Epidermal melanocyte (primary cell): ENCODE measurements at regions not wholly inside any gene's neighbourhood (a gene's known extent, or its start where the extent isn't known, plus 50 kb on each side); places are given as distances from the start of the nearest gene placed in this dataset.

Experiments
- DNase-seq: peaks from one replicate; pipeline ENCODE4 v3.0.0; 2011; ENCODE audit warnings: low spot score; ENCODE audit not compliant: insufficient read length

DNA sequence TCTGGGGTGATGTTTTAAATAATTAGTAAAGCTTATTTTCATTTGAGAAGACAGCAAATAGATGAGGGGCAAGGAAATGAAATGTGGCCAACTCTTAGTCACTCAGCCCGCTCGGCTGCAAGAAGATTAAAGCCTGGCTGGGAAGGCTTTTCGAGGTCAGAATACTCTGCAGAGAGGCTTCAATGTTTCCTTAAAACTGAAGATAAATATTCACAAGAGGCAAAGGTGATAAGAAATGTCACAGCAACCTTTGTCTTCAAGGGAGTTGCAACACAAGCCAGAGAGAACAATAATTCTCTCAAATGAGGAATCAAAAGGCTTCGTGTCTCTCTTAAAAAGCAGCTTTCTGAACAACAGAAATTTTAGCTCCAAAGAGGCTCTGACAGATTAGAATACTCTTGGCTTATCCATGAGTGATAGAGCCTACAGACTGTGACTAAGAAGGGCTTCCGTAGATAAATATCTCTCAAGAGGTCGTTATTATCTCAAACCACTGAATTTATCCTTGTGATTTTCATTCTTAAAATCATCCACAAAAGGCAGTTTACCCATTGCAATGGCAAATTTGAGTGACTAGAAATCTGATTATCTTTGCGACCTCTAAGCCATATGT lies 92.5 kb downstream of the KLF6 start:
- no peak for DNase-seq

- DNase-seq: no peak
These were observed 93.5 kb downstream of the KLF6 start for GRCh38 chr10:3691482-3691881.

DNA sequence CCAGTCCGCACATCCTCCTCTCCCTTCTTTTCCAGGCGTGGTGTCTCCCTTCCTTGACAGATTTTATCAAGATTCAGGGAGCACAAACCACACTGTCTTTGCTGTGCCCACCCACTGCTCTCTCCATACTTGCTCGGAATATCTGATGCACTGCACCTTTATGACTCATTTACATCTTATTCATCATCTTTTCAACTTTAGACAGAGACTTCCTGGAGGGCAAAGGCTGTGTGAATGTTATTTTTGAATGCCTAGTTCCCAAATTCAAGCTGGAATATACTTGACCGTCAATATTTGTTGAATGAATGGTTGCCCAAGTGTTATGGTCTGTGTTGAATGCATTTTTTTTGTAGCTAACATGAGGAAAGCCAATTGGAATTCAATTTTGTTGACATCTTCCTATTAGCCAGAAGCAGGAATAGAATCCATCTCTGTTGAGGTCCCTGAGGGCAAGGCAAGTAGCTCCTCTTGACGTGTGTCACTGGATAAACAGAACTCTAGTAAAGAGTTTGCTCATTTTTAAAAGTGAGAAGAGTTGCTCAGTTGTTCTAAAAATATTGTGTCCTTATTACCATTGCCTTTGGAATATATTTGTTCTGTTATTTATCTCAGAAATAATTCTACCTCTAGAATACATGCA lies 95.0 kb downstream of the KLF6 start:
- no peak for DNase-seq

GRCh38 chr10:3687510-3688081 lies 97.4 kb downstream of the KLF6 start:
- DNase-seq: no peak

- DNase-seq: no peak
These were observed 99.6 kb downstream of the KLF6 start for GRCh38 chr10:3685384-3685783.

DNA sequence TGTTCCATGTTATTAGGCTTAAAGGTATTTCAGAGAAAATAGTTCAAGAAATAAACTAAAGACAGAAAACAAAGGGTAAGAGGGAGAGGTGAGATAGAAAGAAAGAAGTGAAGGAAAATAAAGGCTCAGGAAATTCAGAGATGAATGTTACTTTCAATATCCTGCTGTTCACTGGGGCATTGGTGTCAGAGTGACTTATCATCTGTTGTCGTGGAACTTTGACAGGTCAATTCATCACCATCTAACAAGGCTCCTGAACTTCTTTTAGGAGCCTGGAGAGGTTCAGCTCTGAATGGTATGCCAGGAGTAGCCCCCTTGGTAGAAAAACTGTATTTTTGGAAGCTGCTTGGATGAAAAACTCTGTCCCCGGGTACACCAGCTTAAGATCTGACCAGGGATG lies 100.1 kb downstream of the KLF6 start:
- no peak for DNase-seq

- no peak for DNase-seq
These were observed 101.4 kb downstream of the KLF6 start for GRCh38 chr10:3683560-3683959.

GRCh38 chr10:3682745-3683144 lies 102.3 kb downstream of the KLF6 start:
- DNase-seq: no peak

DNA sequence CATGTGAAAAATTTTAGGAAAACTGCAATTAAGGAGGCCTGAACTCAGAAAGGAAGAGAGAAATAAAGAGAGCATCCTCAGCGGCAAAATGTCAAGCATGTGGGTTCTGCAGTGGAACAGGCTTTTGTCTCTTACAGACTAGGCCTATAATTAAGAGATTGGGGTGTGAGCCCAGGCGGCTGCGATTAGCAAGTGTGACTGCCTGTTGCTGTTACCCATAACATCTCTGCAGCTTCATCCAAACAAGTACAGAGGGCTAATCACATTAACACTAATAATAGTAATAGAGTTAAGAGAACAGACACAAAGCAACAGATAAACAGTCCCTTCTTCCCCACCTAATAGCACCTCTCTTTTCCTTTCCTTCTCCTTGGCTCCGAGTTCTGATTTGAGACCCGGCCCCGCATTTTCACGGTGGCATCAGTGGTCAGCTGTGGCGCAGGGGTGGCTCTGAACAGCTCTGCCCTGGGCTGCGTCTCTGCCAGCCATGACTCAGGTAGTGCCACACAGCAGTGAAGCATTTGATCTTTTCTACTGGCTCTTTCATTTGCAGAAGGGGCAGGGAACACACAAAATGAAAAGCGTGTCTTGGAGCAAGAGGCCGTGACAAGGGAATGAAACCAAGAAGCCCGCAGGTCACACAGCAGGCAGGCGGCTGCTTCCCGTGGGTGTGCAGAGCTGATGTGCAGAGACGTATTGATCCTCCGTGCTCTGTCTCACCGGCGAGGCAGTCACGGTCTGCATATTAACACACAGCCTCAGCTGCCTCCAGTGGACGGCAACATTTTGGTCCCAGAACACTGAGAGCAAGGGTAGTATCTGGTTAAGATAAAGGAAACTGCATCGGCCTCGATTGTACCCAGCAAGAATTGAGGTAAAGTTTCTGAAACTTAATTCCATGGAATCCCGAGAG lies 103.1 kb downstream of the KLF6 start:
- no peak for DNase-seq

- DNase-seq: no peak
These were observed 104.9 kb downstream of the KLF6 start for GRCh38 chr10:3679950-3680629.

GRCh38 chr10:3678629-3679227 lies 106.3 kb downstream of the KLF6 start:
- no peak for DNase-seq

DNA sequence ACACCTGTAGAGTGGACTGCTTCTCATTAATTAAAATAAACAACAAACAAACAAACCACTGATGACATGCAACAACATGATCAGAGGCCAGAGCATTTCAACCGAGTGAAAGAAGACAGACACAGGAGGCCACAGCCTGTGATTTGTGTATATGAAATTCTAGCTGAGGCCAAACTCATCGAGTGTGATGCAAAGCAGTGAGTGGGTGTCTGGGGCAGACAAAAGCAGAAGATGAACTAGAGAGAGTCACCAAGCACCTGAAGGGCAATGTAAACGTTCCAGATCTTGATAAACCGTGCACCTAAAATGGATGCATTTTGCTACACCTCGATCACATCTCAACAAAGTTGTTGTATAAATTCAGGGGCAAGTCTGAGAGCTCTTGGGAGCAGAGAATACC lies 108.4 kb downstream of the KLF6 start:
- DNase-seq: no peak

DNA sequence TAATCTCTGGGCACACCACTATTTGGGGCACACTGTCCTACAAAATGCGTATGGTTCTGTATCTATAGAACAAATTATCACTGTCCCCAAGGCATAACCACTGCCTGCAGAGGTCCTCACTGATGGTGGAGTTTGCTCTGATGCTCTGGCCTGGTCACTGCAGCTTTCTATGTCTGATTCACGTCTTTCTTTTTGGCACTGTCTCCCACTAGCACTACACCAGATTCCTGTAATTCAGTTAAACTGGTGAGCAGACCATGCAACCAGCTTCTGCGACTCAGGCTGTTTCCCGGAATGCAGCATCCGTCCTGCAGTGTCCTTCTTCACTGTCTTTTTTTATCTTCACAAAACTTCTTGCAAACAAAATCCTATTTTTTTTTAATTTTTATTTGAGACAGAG lies 112.8 kb downstream of the KLF6 start:
- no peak for DNase-seq

DNA sequence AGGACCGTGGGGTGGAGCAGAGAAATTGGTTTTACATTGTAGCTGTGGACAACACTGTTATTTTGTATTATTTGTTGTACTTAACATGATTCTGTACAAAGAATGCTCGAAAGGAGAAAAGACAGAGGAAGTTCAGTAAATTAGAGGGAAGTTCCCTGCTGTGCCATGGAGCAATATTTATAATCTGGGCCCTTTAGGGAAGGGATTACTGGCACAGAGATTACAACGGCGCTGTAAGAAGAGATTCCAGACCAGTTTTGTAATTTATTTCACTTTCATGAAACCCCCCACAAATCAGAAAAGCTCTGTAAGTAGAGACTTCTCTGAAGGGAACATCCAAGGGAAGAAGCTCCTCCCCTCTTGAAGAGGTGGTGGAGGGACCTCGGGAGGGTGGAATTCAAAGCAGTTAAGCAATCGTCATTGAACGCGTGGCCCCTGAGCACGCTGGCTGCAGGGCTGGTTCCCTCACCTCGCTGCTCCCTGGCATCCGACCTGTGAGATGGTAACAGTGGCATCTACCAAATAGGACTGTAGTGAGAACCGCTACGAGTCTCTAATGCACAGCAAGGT lies 113.5 kb downstream of the KLF6 start:
- no peak for DNase-seq

DNA sequence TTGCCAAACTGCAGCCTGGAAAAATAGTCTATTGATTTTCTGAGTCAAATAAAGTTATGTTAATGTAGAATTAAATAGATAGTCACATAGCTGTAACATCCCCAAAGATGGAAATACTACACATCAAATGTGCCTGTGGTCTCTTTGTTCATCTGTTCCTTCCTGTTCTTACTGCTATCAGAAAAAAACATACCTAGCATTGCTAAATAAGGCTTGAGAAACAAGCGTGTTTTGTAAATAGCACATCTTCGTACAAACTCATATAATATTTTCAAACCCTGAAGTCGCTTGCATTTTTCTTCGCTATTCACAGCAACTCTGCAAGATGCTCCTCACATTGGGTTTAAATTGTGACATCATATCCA lies 116.1 kb downstream of the KLF6 start:
- DNase-seq: no peak

DNA sequence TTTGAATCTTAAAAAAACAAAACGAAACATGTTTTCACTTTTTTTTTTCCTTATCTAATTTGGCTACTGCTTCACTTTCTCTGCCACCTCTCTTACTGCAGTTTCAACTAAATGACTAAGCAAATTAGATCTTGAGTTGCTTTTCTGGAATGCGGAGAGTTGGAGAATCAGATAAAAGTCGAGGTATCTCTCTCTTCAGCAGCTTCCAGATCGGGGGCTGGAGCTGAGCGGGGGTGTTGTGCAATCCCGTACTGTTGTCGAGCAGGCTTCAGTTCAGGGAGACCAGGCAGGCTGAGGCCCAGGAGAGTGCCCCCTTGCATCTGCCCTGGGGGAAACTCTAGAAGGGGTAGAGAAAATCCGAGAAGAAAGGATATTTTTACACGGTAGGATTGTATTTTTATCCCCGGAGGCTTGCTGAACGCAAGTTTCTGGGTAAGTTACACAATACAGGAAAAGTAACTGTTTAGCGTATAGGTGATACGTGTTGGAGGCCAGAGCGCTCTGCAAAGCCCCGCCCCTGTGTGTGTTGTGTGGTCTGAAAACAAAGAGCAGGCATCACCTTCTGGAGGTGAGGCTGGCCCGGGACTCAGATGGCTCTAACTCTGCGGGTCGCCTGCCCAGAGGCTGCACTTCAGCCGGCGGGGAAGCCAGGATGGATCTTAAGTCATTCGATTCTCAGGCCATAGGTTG lies 116.6 kb downstream of the KLF6 start:
- no peak for DNase-seq

- DNase-seq: no peak
These were observed 118.3 kb downstream of the KLF6 start for GRCh38 chr10:3666525-3667302.

DNA sequence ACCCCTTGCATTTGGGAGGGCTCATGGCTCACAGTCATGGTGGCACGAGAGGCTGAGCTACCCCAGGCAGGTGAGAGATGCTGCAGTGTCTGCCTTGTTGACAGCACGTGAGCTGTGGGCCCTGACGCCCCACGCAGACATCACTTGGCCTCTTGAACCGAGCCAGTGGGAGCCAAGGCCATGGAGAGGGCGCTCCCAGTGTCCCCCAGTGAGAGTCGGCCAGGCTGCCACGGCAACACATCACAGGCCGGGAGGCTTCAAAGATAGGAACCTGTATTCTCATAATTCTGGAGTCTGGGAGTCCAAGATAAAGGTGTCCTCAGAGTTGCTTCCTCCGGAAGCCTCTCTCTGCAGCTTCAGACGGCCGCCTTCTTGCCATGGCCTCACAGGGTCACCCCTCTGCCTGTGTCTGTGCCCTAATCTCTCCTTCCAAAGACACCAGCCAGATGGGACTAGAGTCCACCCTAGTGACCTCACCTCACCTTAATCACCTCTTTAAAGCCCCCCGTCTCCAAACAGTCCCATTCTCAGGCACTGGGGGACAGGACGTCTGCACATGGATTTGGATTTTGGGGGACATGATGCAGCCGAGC lies 119.6 kb downstream of the KLF6 start:
- DNase-seq: no peak

DNA sequence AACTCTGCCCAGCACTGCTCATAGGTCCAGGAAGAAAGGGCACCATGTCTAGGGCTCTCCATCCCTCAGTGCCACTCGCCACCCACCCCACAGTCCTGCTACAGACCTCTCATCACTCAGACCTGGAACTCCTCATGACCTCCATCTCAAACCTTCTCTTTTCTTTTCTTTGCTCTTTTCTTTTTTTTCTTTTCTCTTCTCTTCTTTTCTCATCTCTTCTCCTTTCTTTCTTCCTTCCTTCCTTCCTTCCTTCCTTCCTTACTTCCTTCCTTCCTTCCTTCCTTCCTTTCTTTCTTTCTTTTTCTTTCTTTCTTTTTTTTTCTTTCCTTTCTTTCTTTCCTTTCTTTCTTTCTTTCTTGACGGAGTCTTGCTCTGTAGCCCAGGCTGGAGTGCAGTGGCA lies 122.2 kb downstream of the KLF6 start:
- DNase-seq: no peak
